Esophagus (tissue), 2 donors: ENCODE measurements at regions not wholly inside any gene's neighbourhood (a gene's known extent, or its start where the extent isn't known, plus 50 kb on each side); places are given as distances from the start of the nearest gene placed in this dataset.

Experiments used
- H3K27ac ChIP-seq, 2 donors: one replicate each; pipeline ENCODE4 v1.5.1; 2013; ENCODE audit warnings: low read depth in 2 of 2, mild to moderate bottlenecking in 2 of 2, inconsistent platforms in 1 of 2, low read length in 1 of 2, moderate library complexity in 1 of 2
- H3K27me3 ChIP-seq, 2 donors: one replicate each; pipeline ENCODE4 v1.6.1; 2013; ENCODE audit warnings: low read length in 2 of 2, control low read depth in 1 of 2, mild to moderate bottlenecking in 1 of 2; ENCODE audit not compliant: insufficient read depth in 2 of 2, control insufficient read depth in 1 of 2
- H3K36me3 ChIP-seq, 2 donors: one replicate each; pipeline ENCODE4 v1.6.1; 2013; ENCODE audit warnings: low read length in 1 of 2; ENCODE audit not compliant: control insufficient read depth in 2 of 2, insufficient read depth in 2 of 2
- H3K4me1 ChIP-seq, 2 donors: one replicate each; pipeline ENCODE4 v1.6.1; 2013; ENCODE audit warnings: low read length in 1 of 2; ENCODE audit not compliant: control insufficient read depth in 2 of 2, insufficient read depth in 2 of 2
- H3K4me3 ChIP-seq, 2 donors: one replicate each; pipeline ENCODE4 v1.5.1; 2013; ENCODE audit warnings: low read length in 2 of 2, mild to moderate bottlenecking in 2 of 2, low read depth in 1 of 2, moderate library complexity in 1 of 2
- H3K9me3 ChIP-seq, 2 donors: one replicate each; pipeline ENCODE4 v1.6.1; 2013; ENCODE audit warnings: mild to moderate bottlenecking in 2 of 2, low read depth in 1 of 2, low read length in 1 of 2, moderate library complexity in 1 of 2; ENCODE audit not compliant: control insufficient read depth in 2 of 2, insufficient read depth in 1 of 2
- WGBS, 2 donors: extraction: QIAGEN DNeasy Blood & Tissue Kit; methylation state at CpG; one replicate each; pipeline ENCODE4 v1.1.7; 2013; 5-methylcytosine and 5-hydroxymethylcytosine counted together
- donor health status: healthy with polysubstance abuse.
- donor health status: Bipolar disorder and iron deficiency.

GRCh38 chr11:92879086-92879485, 90.4 kb upstream of the MTNR1B start:
- 72 to 79% methylated on average over 4 of the region's 4 CpGs for WGBS, 2 donors
- no peaks in the 10 kb centered on the region for H3K4me1 ChIP-seq

DNA sequence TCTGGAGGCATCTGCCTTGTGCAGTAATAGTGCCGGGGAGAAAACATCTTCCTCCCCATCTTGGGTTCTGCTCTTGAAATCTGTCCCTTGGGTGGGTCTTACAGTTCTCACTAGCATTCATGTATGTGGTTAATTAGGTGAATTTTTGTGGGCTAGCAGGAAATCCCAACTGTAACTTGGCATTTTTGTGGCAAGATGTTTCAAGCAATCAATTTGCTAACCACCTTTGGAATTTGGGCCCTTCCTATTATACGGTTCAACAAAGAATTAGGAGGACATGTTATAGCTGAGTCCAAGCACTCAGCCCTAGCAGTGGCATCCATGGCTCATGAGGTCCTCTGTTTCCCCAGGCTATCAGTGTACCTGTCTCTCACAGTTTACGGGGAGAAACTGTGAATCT, 89.1 kb upstream of the MTNR1B start:
- no peaks in the 10 kb centered on the region for H3K4me1 ChIP-seq
- H3K9me3 ChIP-seq = no peaks in the 10 kb centered on the region
- H3K4me3 ChIP-seq = no peak overlapping the region
- no peaks in the 10 kb centered on the region for H3K36me3 ChIP-seq
- no peak overlapping the region for H3K27ac ChIP-seq
- no peaks in the 10 kb centered on the region for H3K27me3 ChIP-seq
- WGBS, 2 donors = 89% methylated on average over 3 of the region's 3 CpGs

More at GRCh38 chr11:92879086-92879485, 90.4 kb upstream of the MTNR1B start:
- H3K27ac ChIP-seq = no peak overlapping the region
- H3K9me3 ChIP-seq = no peaks in the 10 kb centered on the region
- no peaks in the 10 kb centered on the region for H3K27me3 ChIP-seq
- no peaks in the 10 kb centered on the region for H3K36me3 ChIP-seq
- no peak overlapping the region for H3K4me3 ChIP-seq

GRCh38 chr11:92881940-92882450, 87.5 kb upstream of the MTNR1B start:
- Histone ChIP-seq H3K4me3 (no peak overlapping the region), H3K27me3 (no peaks in the 10 kb centered on the region), H3K27ac (no peak overlapping the region), H3K36me3 (no peaks in the 10 kb centered on the region), H3K9me3 (no peaks in the 10 kb centered on the region), H3K4me1 (no peaks in the 10 kb centered on the region)
- WGBS, 2 donors = 92 to 94% methylated on average over 4 of the region's 4 CpGs

DNA sequence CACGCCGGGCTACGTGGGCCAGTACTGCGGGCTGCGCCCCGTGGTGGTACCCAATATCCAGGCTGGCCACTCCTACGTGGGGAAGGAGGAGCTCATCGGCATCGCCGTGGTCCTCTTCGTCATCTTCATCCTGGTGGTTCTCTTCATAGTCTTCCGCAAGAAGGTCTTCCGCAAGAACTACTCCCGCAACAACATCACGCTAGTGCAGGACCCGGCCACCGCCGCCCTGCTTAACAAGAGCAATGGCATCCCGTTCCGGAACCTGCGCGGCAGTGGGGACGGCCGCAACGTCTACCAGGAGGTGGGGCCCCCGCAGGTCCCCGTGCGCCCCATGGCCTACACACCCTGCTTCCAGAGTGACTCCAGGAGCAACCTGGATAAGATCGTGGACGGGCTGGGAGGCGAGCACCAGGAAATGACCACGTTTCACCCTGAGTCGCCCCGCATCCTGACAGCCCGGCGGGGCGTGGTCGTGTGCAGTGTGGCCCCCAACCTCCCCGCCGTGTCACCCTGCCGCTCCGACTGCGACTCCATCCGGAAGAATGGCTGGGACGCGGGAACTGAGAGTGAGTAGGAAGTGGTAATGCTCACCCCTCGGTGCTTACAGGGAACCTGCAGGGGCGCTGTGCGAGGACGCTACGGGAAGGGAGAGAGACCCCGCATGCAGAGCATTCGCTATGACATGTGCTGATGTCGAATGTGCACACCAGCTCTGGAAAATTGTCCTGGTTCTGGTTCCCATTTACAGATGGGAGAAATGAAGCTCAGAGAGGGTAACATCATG, 86.4 kb upstream of the MTNR1B start:
- 93 to 96% methylated on average over 54 of the region's 54 CpGs for WGBS, 2 donors

GRCh38 chr11:92885600-92885999, 83.9 kb upstream of the MTNR1B start:
- Histone ChIP-seq H3K9me3 (no peaks in the 10 kb centered on the region), H3K4me1 (no peaks in the 10 kb centered on the region), H3K4me3 (no peak overlapping the region), H3K36me3 (no peaks in the 10 kb centered on the region), H3K27ac (no peak overlapping the region), H3K27me3 (no peaks in the 10 kb centered on the region)
- WGBS, 2 donors = 54 to 56% methylated on average over 4 of the region's 4 CpGs

More for the DNA sequence above, 86.4 kb upstream of the MTNR1B start:
- Histone ChIP-seq H3K27me3 (no peaks in the 10 kb centered on the region), H3K4me1 (no peaks in the 10 kb centered on the region), H3K4me3 (no peak overlapping the region), H3K9me3 (no peaks in the 10 kb centered on the region), H3K27ac (no peak overlapping the region), H3K36me3 (no peaks in the 10 kb centered on the region)

DNA sequence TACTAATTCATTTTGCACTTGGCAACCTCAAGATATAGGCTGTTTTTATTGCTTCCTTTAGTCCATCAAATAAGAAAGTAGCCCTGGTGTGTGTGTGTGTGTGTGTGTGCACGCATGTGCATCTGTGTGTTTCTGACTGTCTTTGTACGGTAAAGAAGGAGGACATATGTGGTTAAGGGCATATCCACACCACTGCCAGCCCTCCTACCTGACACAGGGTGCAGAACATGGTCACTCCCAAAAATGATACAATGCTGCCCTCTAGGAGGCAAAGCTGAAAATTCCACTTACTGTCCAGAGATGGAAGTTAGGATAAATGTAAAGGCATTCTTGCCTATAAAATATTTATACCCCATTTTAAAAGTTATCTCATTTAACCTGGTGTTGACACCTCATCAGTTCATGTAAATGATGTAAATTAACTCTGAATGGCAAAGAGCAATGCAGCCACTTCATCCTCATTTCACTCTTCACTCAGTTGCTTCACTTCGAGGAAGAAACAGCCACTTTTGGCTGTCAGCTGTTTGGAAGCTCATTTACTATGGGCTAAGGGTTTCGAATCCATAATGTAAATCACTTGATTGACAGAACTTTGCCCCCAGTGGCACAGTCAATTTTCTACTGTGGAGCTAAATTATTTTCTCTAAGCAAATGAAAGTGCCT, 83.1 kb upstream of the MTNR1B start:
- Histone ChIP-seq H3K4me1 (no peaks in the 10 kb centered on the region), H3K27me3 (no peaks in the 10 kb centered on the region), H3K4me3 (no peak overlapping the region), H3K36me3 (no peaks in the 10 kb centered on the region), H3K27ac (no peak overlapping the region), H3K9me3 (no peaks in the 10 kb centered on the region)
- WGBS, 2 donors = 20 to 21% methylated on average over 4 of the region's 4 CpGs

- 72% methylated on average over 5 of the region's 5 CpGs for WGBS, 2 donors
- no peaks in the 10 kb centered on the region for H3K9me3 ChIP-seq
- no peaks in the 10 kb centered on the region for H3K4me1 ChIP-seq
- no peak overlapping the region for H3K4me3 ChIP-seq
- no peaks in the 10 kb centered on the region for H3K27me3 ChIP-seq
- H3K27ac ChIP-seq = no peak overlapping the region
- no peaks in the 10 kb centered on the region for H3K36me3 ChIP-seq
These were observed 80.8 kb upstream of the MTNR1B start for GRCh38 chr11:92888696-92889095.

GRCh38 chr11:92890846-92891245, 78.6 kb upstream of the MTNR1B start:
- Histone ChIP-seq H3K9me3 (no peaks in the 10 kb centered on the region), H3K27ac (no peak overlapping the region), H3K36me3 (no peaks in the 10 kb centered on the region), H3K4me1 (no peaks in the 10 kb centered on the region), H3K27me3 (no peaks in the 10 kb centered on the region), H3K4me3 (no peak overlapping the region)
- 90 to 92% methylated on average over 11 of the region's 11 CpGs for WGBS, 2 donors

DNA sequence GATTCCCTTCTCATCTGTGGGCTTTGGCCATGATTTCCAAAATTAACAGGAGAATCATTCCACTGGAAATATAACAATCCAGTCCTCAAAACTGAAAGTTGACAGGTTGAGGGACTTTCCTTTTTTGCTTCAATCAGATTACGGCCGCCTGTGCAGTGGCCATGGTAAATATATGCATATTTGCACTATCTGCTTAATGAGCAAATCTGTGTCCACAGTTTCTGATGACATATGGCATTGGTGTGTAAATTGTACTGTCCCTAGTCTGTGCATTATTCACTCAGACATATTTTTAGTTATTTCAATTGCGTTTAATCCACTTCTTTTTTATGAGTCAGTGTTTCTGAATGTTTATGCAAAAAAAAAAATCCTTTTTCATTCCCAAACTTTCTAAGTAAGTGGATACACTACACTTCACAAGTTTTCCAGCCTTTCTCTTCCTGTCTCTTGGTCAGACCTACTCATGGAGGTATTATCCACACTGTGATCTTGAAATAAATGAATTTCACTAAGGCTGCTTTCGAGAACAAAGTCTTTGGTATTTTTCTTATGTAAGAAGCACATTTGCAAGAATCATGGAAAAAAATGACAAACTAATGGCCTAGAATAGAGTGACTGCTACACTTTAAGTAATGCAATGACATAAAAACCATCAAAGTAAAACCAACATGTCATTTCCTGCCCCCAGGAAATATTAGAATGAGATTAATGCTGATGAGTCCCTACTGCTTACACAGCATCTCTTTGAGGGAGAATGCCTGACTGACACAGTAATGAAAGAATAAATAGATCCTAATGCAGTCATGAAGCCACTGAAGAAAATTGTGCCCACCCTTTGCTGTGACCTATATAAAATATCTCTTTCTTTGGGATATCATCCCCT, 76.4 kb upstream of the MTNR1B start:
- H3K27me3 ChIP-seq = no peaks in the 10 kb centered on the region
- 71 to 77% methylated on average over 4 of the region's 4 CpGs for WGBS, 2 donors
- H3K4me3 ChIP-seq = no peak overlapping the region
- no peaks in the 10 kb centered on the region for H3K36me3 ChIP-seq
- no peaks in the 10 kb centered on the region for H3K4me1 ChIP-seq
- H3K9me3 ChIP-seq = no peaks in the 10 kb centered on the region
- H3K27ac ChIP-seq = no peak overlapping the region
